RWPE2 (cell line): ENCODE measurements at regions not wholly inside any gene's neighbourhood (a gene's known extent, or its start where the extent isn't known, plus 50 kb on each side); places are given as distances from the start of the nearest gene placed in this dataset.
"Not testable (repeated sequence)": the region's sequence is repeated elsewhere in the genome, so short reads cannot be mapped to it uniquely, and the experiment has no call there.

Source experiments
- ATAC-seq: fragments of 200-7000 bp; cut with Tn5 transposase; 3 replicates; pipeline ENCODE4 v1.9.1; 2021; ENCODE audit warnings: low read depth
- DNase-seq: peaks from one replicate; pipeline ENCODE4 v3.0.0-alpha.2; 2020; ENCODE audit warnings: low spot score
- H3K27ac ChIP-seq: fragments of 450-650 bp; 2 replicates; pipeline ENCODE4 v1.5.1; 2017; ENCODE audit warnings: mild to moderate bottlenecking; ENCODE audit not compliant: poor library complexity, severe bottlenecking
- H3K27me3 ChIP-seq: fragments of 250-450 bp; sonication (Bioruptor Pico); 2 replicates; pipeline ENCODE4 v1.5.1; 2021; ENCODE audit warnings: mild to moderate bottlenecking, moderate library complexity; ENCODE audit not compliant: insufficient read depth, poor library complexity, severe bottlenecking
- H3K36me3 ChIP-seq: fragments of 250-450 bp; sonication (Bioruptor Pico); 2 replicates; pipeline ENCODE4 v1.5.1; 2020; ENCODE audit warnings: low read depth, mild to moderate bottlenecking, moderate library complexity
- H3K4me1 ChIP-seq: fragments of 250-450 bp; sonication (Bioruptor Pico); 2 replicates; pipeline ENCODE4 v1.5.1; 2021; ENCODE audit warnings: mild to moderate bottlenecking, moderate library complexity; ENCODE audit not compliant: insufficient read depth, poor library complexity, severe bottlenecking
- H3K4me3 ChIP-seq: fragments of 250-450 bp; sonication (Bioruptor Pico); 2 replicates; pipeline ENCODE4 v1.5.1; 2021; ENCODE audit warnings: mild to moderate bottlenecking, moderate library complexity; ENCODE audit not compliant: severe bottlenecking
- H3K9me3 ChIP-seq: fragments of 250-450 bp; sonication (Bioruptor Pico); 2 replicates; pipeline ENCODE4 v1.5.1; 2021; ENCODE audit warnings: mild to moderate bottlenecking, moderate library complexity; ENCODE audit not compliant: severe bottlenecking
- CTCF ChIP-seq: fragments of 450-650 bp; IDR thresholded peaks from one replicate; pipeline ENCODE4 v1.5.1; 2017; ENCODE audit warnings: mild to moderate bottlenecking, moderate library complexity; ENCODE audit not compliant: poor library complexity, severe bottlenecking

- TF ChIP-seq CTCF, result no peak
- ATAC-seq, result peak; percentile 60; the same call in 2 of the 3 replicates
Measured at GRCh38 chr6:48511378-48511777, 400.4 kb upstream of the PTCHD4 start.

GRCh38 chr6:48505621-48506020 lies 394.6 kb upstream of the PTCHD4 start:
- H3K4me1 ChIP-seq, result no peaks in the 10 kb centered on the region
- no peak for DNase-seq
- no peak for TF ChIP-seq CTCF
- H3K27ac ChIP-seq, result no peak overlapping the region
- H3K27me3 ChIP-seq, result no peaks in the 10 kb centered on the region
- no peak overlapping the region for H3K4me3 ChIP-seq
- no peaks in the 10 kb centered on the region for H3K9me3 ChIP-seq
- ATAC-seq, result no peak
- no peaks in the 10 kb centered on the region for H3K36me3 ChIP-seq

More at GRCh38 chr6:48511378-48511777, 400.4 kb upstream of the PTCHD4 start:
- Histone ChIP-seq H3K4me3 (no peak overlapping the region), H3K36me3 (no peaks in the 10 kb centered on the region), H3K27ac (no peak overlapping the region), H3K9me3 (no peaks in the 10 kb centered on the region), H3K4me1 (peaks cover 2% of the 10 kb centered on the region), H3K27me3 (no peaks in the 10 kb centered on the region)
- no peak for DNase-seq

- not testable (repeated sequence) for H3K36me3 ChIP-seq, DNase-seq, H3K27me3 ChIP-seq, ATAC-seq, H3K4me3 ChIP-seq, H3K9me3 ChIP-seq, H3K4me1 ChIP-seq, H3K27ac ChIP-seq
Measured at GRCh38 chr6:48493432-48493831, 382.4 kb upstream of the PTCHD4 start.

- TF ChIP-seq CTCF, result no peak
- Histone ChIP-seq H3K9me3 (no peaks in the 10 kb centered on the region), H3K4me1 (no peaks in the 10 kb centered on the region), H3K27ac (no peak overlapping the region), H3K27me3 (no peaks in the 10 kb centered on the region), H3K36me3 (no peaks in the 10 kb centered on the region), H3K4me3 (no peak overlapping the region)
- ATAC-seq, result no peak
- DNase-seq, result no peak
Measured at GRCh38 chr6:48490658-48491057, 379.7 kb upstream of the PTCHD4 start.

- Histone ChIP-seq H3K27ac (no peak overlapping the region), H3K36me3 (no peaks in the 10 kb centered on the region), H3K9me3 (no peaks in the 10 kb centered on the region), H3K4me1 (no peaks in the 10 kb centered on the region), H3K27me3 (no peaks in the 10 kb centered on the region), H3K4me3 (no peak overlapping the region)
- no peak for ATAC-seq
- no peak for DNase-seq
- TF ChIP-seq CTCF, result no peak
Measured at GRCh38 chr6:48486876-48487275, 375.9 kb upstream of the PTCHD4 start.
